ENCODE measurements at regions not wholly inside any gene's neighbourhood (a gene's known extent, or its start where the extent isn't known, plus 50 kb on each side); places are given as distances from the start of the nearest gene placed in this dataset.

DNA sequence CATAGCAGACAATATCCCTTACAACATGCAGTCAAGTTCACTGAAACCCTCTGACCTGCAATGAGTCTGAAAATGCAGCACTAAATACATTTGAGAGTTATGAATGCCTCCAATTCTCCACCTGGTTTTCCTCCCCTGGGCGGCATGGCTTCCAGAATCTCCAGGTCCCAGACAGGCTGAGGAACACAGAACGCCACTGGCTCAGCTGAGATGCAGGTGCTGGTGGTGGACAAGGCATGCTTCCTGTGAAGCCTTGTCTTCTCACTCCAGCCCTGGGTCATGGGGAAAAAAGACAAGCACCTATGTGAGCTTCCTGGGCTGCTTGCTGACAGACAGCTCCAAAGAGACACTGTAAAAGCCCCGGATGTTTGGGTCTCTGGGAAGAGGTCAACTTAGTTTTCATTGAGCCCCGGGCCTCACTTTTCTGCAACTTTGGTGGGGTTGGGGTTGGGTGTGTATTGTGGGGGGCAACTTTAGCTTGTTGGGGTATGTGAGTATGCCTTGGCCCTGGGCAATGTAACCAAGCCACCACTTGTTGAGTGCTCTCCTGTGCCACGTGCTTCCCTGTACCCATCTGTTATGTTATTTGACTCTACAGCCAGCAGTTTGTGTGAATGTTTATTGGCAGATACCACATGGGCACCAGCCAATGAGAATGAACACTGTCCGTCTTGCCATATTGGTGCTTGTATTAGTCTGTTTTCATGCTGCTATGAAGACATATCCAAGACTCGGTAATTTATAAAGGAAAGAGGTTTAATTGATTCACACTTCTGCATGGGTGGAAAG is 127.8 kb downstream of the EMX2 start:
- DNase-seq (ENCODE audit: low spot score), result no peak

DNA sequence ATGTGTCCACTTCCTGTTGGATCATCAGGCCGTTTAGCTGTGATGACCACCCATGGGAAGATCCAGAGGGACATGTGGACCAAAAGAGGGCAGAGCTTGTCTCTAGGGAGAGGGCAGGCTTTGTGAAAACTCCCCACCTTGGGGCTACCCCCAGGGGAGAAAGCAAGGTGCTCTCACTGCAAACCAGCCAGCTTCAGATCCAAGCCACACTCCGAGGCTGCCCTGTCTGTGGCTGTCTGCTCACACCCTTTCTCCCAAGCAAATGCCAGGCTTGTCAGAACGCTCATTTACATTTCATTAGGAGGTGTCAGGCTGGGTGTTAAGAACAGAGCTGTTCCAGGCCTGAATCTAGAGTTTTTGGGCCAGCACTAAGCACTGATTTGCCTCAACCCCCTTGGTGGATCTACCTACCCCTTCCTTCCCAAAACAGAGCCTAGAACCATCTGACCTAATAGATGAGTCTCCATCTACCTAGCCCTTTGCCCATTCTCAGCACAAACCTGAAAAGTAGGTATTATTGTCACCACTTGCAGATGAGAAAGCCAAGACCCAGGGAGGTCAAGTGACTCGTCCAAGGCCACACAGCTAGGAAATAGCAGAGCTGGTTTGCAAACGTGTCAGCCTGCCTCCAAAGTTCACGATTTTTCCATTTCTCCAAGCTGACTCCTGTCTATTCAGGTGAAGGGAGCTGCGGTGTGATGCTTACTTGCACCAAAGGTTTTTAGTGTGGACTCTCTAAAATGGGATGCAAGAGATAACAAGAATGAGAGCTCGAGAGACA is 130.9 kb downstream of the EMX2 start:
- DNase-seq (ENCODE audit: low spot score), result no peak

DNA sequence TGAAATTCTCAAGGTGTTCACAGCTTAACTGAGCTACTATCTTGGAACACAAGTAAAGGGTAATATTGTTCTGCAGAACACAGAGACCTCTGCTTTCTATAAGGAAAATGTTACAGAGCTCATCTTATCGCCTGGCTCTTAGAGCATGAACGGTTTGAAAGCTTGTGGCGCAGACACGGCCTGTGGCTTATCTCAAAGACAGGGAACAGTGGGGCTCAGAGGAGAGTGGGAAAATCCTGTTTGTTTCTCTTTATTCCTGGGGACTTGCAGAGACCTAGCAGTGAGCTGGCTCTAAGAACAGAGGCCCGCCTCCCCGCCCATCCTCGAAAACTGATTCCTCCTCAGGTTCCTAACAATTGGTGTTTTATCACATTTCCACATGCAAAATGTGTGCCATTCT is 131.7 kb downstream of the EMX2 start:
- DNase-seq (ENCODE audit: low spot score), result no peak

DNA sequence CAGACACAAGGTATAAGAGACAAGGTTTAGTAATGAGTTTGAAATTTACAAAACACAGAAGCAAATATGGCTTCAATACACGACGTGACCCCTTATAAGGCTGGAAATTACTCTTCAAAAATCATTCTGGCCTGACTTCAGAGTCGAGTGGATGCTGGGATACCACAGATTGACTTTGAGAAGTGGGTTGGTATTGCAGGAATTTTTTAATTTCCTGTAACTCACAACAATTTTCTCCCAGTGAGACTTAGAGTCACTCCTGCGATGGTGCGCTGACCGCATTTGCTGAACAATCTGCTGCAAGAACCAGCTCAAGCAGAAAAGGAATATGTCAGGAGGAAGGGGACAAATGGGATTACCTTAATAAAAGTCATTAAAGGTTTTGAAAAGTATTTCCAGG is 132.1 kb downstream of the EMX2 start:
- no peak for DNase-seq (ENCODE audit: low spot score)

DNA sequence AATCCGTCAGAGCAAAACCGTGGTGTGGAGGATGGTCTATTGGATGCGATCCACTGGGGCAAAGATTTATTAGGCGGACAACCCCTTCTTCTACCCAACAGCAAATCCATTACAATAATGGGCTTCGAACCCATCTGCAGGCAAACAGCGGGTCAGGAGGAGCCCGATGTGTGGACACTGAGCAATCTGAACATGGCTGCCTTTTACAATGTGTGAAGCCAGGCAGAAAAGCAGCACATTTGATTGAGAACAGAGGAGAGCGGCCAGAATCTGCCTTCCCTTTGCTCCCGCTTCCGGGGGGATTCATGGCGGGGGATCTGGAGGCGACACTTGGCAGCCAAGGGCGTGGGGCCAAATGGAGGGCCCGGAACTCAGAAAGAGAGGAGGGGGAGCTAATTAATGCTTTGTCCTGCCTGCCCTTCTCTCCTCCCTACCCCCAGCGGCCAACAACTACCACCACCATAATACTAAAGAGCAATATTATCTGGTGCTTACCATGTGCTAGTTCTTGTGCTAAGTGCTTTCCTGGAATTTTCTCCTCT is 133.0 kb downstream of the EMX2 start:
- no peak for DNase-seq (ENCODE audit: low spot score)

DNA sequence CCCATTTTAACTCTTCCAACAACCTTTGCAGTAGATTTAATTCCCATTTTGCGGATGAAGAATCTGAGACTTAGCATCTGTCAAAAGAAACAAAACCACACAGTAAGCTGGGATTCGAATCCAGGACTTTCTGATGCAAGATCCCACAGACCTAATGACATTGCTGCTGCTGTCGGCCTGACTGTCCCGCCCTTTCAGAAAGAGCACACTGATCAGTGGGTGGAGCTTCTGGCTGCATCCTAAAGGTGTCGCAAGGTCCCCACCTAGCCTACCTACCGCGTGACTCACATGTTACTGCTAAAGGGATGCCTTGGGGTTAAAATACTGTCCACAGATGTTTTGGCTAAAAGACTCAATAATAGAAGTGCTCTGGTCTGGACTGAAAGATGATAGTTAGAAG is 134.7 kb downstream of the EMX2 start:
- DNase-seq (ENCODE audit: low spot score), result no peak

DNA sequence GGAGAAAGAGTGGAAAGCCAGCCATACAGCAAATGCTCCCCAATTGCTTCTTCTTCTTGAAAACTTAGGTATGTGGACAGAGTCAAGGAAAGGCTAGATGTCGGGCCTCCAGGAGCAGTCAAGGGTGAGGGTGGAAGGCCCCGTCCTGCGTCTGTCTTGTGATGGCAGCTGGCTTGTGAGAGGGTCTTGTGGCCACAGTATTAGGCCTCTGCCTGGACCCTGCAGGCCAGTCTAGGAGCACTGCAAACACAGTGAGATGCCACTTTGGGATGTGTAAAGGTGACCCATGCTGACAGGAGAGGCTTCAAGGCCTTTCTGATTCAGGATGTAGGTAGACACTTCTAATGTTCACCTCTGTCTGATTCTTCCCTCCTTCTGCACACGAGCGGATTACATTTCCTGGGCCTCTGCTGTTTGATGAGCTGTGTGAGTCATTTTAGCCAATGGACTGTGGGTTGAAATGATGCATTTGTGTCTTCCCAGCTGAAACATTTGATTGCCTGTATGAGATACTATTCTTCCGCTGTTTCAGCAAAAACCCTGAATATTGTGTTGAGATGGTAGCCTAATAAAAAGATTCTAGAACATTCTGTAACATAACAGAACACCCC is 135.4 kb downstream of the EMX2 start:
- DNase-seq (ENCODE audit: low spot score), result no peak

DNA sequence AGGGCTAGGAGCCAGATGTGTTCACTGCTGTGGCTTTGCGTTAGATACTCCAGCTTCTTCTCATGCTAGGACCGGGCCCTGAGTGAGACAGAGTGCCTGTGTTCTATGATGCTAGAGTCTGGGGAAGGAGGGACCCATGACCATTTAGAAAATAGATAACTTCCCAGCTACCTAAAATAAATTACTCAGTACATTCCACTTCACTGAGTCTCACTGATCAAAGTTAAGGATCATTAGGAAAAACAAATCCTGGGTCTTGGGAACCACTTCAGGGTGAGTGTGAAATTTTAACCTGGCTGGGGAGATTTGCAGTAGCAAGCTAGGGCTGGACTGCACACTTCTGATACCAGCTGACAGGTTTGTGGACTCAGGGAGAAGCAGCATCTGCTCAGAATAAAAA is 138.1 kb downstream of the EMX2 start:
- DNase-seq (ENCODE audit: low spot score), result no peak

DNA sequence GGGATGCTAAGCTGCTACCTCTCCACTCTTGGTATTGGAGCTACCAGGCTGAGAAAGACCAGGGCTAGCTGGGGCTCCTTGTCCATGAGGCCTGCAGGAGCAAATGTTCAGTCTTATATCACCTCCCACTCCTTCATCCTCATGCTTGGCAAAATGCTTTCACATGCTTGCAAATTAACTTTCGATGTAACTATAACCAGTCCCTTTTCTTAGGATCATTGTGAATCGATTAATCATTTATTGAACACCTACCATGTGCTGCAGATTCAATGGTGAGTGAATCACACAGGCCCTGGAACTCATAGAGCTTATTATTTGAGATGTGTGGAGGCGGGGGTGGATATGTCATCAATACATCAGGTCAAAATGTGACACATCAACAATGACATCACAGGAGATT is 138.6 kb downstream of the EMX2 start:
- no peak for DNase-seq (ENCODE audit: low spot score)

DNA sequence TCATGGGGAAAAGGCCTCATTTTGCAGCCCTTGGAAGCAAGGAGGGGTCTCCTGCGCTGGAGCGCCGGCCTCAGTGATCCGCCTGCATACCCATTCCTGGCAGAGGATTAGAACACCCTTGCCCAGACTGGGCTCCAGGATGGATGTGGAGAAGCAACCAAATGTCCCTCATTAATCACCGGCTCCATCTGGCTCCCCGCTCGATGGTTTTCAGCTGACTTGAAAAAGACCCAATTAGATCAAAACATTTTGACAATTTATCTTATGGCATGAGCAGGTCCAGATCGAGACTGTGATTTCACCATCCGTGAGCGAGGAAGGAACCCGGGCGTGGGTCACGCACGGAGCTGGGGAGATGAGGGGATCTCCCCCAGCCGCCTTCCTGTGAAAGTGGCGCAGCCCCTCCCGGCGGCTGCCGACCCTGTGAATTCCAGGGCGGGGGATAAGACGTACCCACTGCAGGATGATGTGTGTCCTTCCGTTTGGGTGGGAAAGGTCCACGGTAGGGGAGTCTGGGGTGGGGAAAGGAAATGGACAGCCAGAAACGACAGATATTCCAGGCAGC is 141.6 kb downstream of the EMX2 start:
- DNase-seq (ENCODE audit: low spot score), result no peak

DNA sequence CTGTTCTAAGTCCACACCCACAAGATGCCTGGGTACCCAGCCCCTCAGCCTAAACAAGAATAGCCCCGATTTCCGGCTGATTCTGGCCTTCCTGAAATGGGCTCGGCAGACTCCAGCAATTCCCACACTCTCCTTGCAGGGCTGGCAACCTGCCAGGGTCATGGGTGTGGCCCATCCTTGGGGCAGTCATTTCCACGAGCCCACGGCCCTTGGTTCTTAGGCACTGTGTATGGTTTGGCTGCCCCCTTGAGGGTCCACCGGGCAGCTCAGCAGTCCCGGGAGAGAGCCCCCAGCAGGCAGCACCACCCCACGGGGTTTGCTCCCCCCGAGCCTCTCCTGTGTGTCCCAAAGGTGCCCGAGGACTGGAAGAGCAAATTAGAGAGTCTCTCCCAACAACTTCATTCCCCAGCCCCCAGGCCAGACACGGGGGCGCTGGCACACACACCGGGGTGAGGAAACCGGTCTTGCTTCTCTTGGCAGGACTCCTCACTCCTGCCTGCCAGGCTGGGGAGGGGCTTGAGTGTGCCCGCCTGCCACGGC is 142.2 kb downstream of the EMX2 start:
- DNase-seq (ENCODE audit: low spot score), result no peak

DNA sequence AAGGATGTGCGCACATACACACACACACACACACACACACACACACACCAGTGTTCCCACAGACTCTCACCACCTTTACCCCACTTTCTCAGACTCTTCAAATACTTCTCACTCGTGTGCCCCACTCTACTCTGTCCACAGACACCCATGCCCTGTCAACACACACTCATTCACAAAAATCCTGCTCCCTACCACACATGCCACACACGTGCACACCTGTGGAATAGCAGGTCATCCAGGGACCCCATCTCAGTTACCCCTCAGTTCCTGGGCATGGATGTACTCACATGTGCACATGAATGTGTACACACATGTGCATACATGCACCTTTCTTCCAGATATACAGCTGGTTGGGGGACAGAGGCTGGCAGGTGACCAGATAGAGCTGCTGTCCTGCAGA is 142.9 kb downstream of the EMX2 start:
- DNase-seq (ENCODE audit: low spot score), result no peak

DNA sequence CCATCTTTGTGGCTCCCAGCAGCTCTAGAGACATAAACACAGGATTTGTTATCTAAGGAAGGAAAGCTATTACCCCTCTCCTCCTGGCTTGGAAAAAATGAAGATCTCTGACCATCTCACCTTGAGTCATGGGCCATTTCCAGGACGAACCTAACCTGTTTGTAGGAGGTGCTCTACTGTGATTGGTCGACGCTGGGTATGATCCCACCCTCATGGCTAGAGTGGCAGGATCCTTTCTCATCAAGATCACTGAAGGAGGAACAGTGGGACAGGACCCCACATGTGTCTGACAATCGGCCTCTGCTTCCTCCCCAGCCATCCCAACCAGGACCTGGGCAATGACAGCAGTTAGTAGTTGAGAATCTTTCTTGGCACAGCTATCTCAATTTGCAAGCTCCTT is 144.1 kb downstream of the EMX2 start:
- no peak for DNase-seq (ENCODE audit: low spot score)

DNA sequence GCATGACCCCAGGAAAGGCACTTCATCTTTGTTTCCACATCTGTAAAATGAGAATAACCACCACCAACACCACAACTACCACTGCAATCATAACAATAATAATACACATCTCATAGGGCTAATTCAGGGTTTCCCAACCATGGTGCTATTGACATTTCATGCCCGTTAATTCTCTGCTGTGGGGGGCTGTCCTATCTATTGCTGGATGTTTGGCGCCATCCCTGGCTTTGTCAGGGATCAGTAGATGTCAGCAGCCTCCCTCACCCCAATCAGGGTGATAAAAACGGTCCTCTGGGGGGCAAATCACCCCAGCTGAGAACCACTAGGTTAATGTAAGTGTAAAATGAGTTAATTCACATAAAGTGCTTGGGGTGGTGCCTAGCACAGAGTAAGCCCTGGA is 145.8 kb downstream of the EMX2 start:
- no peak for DNase-seq (ENCODE audit: low spot score)

DNA sequence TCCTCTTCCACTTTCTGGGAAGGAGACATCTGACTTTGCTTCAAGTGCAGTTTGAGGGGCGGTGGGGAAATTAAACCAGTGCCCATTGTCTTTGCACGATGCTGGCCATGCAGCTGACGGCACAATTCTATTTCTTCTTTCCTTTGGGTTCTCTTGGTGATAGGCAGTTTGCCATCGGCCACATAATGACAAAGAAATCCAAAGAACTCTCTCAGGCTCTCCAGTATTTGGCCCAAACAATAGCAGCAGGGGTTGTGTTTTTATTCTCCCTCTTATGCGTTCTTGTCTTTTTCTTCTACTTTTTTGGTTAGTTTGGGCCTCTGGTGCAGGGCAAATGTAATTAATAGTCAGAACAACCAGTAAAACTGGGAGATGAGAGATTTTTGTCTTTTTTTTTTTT is 147.0 kb downstream of the EMX2 start:
- no peak for DNase-seq (ENCODE audit: low spot score)

DNA sequence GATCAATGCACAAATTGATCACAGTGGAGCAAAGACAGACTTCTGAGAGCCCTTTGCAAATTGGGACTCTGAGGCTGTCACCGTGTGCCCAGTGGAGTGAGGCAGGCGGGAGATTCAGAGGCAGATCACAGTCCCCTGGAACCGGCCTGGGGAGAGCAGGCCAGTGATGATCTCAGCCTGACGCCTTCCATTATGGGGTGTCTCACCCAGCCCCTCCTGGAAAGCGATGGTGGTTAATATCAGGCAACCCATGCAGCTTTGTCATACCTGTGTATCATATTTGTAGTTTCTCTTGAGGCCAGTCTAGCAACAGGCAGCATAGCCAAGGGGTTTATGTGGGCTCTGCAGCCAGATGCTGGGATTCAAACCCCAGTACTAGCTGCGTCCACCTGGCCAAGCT is 147.8 kb downstream of the EMX2 start:
- no peak for DNase-seq (ENCODE audit: low spot score)

DNA sequence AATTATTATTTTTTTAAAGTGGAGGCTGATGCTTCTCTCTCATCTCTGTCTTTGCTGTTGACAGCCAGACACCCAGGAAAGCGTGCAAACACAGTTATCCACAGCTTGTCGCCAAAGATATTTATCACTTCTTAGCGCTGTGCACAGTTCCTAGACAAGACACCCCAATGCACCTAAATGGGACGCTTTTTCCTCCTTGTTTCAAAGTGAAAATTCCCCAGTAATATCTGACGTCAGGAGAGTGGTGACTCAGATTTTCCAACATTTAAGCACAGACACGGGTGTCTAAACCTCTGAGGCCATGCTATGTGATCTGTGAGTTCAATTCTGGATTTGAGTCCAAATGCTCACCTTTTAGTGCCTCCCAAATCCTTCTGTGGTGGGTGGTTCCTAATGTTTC is 151.6 kb downstream of the EMX2 start:
- DNase-seq (ENCODE audit: low spot score), result no peak

DNA sequence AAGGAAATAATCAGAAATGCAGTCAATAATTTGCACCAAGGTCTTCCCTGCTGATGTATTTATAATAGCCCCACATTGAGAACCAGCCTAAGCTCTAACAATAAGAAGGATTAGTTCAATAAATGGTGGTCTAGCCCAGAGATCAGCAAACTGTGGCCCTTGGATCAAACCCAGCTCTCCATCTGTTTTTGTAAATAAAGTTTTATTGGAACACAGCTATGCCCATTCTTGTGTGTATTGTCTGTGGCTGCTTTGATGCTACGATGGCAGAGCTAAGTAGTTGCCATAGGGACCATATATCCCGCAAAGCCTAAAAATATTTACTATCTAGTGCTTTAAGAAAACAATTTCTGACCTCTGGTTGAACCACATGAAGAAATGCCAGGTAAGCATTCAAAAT is 154.9 kb downstream of the EMX2 start:
- no peak for DNase-seq (ENCODE audit: low spot score)

DNA sequence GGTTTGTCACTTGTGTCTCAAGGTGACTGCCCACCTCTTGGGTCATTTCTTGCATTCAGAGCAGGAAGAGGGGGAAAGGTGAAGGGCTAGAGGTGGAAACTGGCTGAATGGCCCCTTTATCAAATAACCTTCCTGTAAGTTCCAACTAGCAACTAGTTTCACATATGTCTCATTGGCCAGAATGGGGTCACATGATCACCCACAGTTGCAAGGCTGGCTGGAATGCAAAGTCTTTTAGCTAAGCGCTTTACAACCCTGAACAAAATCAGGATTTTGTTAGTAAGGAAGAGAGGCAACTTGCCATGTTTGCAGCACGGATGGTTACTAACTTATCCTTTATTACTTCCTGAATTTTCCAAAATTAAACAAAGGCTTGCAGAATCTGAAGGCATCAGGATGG is 156.3 kb downstream of the EMX2 start:
- DNase-seq (ENCODE audit: low spot score), result no peak

DNA sequence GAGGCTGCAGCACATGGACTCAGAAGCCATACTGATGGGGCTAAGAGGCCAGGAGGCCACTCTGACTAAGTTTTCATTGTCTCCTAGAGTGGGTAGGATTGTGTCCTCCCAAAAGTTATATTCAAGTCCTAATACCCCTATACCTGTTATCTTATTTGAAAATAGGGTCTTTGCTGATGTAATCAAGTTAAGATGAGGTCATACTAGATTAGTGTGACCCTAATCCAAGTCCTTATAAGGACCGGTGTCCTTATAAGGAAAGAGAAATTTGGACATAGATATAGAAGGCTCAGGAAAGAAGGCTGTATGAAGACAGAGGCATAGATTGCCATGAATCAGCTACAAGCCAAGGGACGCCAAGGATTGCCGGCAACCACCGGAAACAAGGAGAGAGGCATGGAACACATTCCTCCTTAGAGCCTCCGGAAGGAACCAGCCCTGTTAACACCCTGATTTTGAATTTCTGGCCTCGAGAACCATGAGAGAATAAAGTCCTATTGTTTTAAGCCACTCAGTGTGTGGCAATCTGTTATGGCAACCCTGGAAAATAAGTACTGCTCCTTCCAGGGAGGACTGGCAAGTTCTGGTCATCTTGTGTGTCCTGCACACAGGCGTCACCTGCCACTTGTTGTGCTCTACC is 157.0 kb downstream of the EMX2 start:
- DNase-seq (ENCODE audit: low spot score), result no peak

DNA sequence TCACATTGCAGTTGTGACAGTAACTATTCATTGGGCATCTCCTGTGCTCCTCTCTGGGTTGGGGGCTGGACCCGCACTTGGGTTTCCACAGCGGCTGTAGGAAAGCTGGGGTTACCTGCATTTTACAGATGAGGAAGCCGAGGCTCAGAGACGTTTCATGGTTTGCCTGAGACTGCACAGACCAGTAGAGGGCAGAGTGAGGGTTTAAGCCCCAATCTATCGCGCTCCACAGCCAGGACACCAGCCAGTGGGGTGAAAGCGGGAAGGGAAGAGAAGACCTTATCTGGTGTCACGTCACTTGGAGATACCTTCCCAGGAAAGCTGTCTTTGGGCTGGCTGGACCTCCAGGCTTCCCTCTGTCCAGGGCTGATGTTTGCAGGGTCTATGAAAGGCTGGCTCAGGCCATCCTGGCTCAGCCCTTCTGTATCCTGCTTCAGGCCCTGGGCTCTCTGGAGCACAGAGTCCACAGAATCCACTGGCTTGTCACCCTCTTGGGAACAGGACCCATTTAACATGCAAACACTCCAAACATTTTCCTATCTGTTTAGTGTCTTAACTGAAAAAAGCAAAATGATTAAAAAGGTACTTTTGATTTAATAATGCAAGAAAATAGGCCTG is 167.7 kb downstream of the EMX2 start:
- no peak for DNase-seq (ENCODE audit: low spot score)

Measured in AG08396 (cell line).